Breast epithelium (tissue), 4 donors: ENCODE measurements at regions not wholly inside any gene's neighbourhood (a gene's known extent, or its start where the extent isn't known, plus 50 kb on each side); places are given as distances from the start of the nearest gene placed in this dataset.
"Not testable (repeated sequence)": the region's sequence is repeated elsewhere in the genome, so short reads cannot be mapped to it uniquely, and the experiment has no call there.

Experiments used
- DNase-seq, 2 donors: peaks; one replicate each; pipeline ENCODE4 v3.0.0-alpha.2; 2019; ENCODE audit warnings: low spot score in 2 of 2
- H3K27ac ChIP-seq, 2 donors: fragments of 200-600 bp; sonication (generic) in 1 of 2; one replicate each; pipeline ENCODE4 v1.5.1; 2016 to 2019; ENCODE audit warnings: mild to moderate bottlenecking in 1 of 2
- H3K27me3 ChIP-seq, 2 donors: fragments of 200-600 bp; sonication (generic) in 1 of 2; one replicate each; pipeline versions ENCODE4 v1.5.1 to v1.6.0; 2017 to 2019; ENCODE audit warnings: control low read depth in 1 of 2, mild to moderate bottlenecking in 1 of 2
- H3K36me3 ChIP-seq: fragments of 200-600 bp; one replicate; pipeline ENCODE4 v1.5.1; 2019
- H3K4me1 ChIP-seq, 2 donors: fragments of 200-600 bp; sonication (generic); one replicate each; pipeline ENCODE4 v1.5.1; 2016 to 2019; ENCODE audit warnings: control low read depth in 1 of 2
- H3K4me3 ChIP-seq, 3 donors: fragments of 200-600 bp; sonication (generic); 1 replicate in 2 of 3; 2 replicates in 1 of 3; pipeline ENCODE4 v1.5.1; 2016 to 2019; ENCODE audit warnings: mild to moderate bottlenecking in 3 of 3, moderate library complexity in 2 of 3
- H3K9me3 ChIP-seq, 2 donors: fragments of 200-600 bp; sonication (generic) in 1 of 2; one replicate each; pipeline ENCODE4 v1.5.1; 2016 to 2019; ENCODE audit warnings: control low read depth in 1 of 2
- POLR2A ChIP-seq: fragments of 450-650 bp; IDR thresholded peaks from one replicate; pipeline ENCODE4 v1.6.1; 2016; ENCODE audit warnings: antibody characterized with exemption, mild to moderate bottlenecking, moderate library complexity
- POLR2AphosphoS5 ChIP-seq, 3 donors: sonication (generic); formaldehyde crosslinking; IDR thresholded peaks; one replicate each; pipeline ENCODE4 v1.6.1; 2017; ENCODE audit warnings: antibody characterized with exemption in 3 of 3
- intact Hi-C: fragments of 100-400 bp; cut with DNase I; formaldehyde crosslinking; loops from one replicate; pipeline ENCODE4 v1.15.1; 2023; ENCODE audit warnings: low total_unique reads
- TF ChIP-seq, protein P1 (sequence below), 3 donors: fragments of 450-650 bp; IDR thresholded peaks; one replicate each; pipeline ENCODE4 v1.5.1; 2016 to 2017; ENCODE audit warnings: antibody characterized with exemption in 3 of 3, mild to moderate bottlenecking in 3 of 3, moderate library complexity in 3 of 3

- DNase-seq, result no peak
- Histone ChIP-seq H3K27ac (no peak overlapping the region), H3K4me3 (no peak overlapping the region), H3K27me3 (no peaks in the 10 kb centered on the region), H3K4me1 (no peaks in the 10 kb centered on the region), H3K36me3 (no peaks in the 10 kb centered on the region), H3K9me3 (no peaks in the 10 kb centered on the region)
- TF ChIP-seq POLR2A, result no peak
- intact Hi-C loops, result loop anchor here (2.0 kb wide), 1 partner anchor 61 kb away; no protein-coding TSS in a partner anchor
These were observed 2668.2 kb upstream of the PCDH20 start for GRCh38 chr13:64083811-64084210.

DNA sequence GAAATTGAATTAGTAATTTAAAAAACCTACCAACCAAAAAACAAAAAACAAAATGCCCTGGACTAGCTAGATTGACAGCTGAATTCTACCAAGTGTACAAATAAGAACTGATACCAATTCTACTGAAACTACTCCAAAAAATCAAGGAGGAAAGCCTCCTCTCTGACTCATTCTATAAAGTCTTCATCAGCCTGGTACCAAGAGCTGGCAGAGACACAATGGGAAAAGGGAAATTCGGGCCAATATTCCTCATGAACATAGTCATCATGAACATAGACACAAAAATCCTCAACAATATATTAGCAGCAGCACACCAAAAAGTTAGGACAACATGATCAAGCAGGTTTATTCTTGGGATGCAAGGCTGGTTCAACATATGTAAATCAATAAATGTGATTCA, 2667.7 kb upstream of the PCDH20 start:
- no peaks in the 10 kb centered on the region for H3K4me1 ChIP-seq
- no peaks in the 10 kb centered on the region for H3K36me3 ChIP-seq
- intact Hi-C loops, result loop anchor here (2.0 kb wide), 1 partner anchor 61 kb away; no protein-coding TSS in a partner anchor
- DNase-seq, result no peak
- H3K27ac ChIP-seq, result no peak overlapping the region
- H3K27me3 ChIP-seq, result no peaks in the 10 kb centered on the region
- TF ChIP-seq, protein P1, sequence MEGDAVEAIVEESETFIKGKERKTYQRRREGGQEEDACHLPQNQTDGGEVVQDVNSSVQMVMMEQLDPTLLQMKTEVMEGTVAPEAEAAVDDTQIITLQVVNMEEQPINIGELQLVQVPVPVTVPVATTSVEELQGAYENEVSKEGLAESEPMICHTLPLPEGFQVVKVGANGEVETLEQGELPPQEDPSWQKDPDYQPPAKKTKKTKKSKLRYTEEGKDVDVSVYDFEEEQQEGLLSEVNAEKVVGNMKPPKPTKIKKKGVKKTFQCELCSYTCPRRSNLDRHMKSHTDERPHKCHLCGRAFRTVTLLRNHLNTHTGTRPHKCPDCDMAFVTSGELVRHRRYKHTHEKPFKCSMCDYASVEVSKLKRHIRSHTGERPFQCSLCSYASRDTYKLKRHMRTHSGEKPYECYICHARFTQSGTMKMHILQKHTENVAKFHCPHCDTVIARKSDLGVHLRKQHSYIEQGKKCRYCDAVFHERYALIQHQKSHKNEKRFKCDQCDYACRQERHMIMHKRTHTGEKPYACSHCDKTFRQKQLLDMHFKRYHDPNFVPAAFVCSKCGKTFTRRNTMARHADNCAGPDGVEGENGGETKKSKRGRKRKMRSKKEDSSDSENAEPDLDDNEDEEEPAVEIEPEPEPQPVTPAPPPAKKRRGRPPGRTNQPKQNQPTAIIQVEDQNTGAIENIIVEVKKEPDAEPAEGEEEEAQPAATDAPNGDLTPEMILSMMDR (IDR thresholded peaks at IDR 0.05), result no peak
- no peak for TF ChIP-seq POLR2AphosphoS5 (IDR thresholded peaks at IDR 0.05)
- TF ChIP-seq POLR2A, result no peak
- H3K9me3 ChIP-seq, result no peaks in the 10 kb centered on the region
- no peak overlapping the region for H3K4me3 ChIP-seq

- H3K9me3 ChIP-seq, result no peaks in the 10 kb centered on the region
- no peak for DNase-seq
- no peaks in the 10 kb centered on the region for H3K27me3 ChIP-seq
- no peak for TF ChIP-seq POLR2A
- TF ChIP-seq, protein P1 (IDR thresholded peaks at IDR 0.05), result no peak
- no peak for TF ChIP-seq POLR2AphosphoS5 (IDR thresholded peaks at IDR 0.05)
- H3K27ac ChIP-seq, result no peak overlapping the region
- no peaks in the 10 kb centered on the region for H3K36me3 ChIP-seq
- intact Hi-C loops, result no loop called here
- H3K4me3 ChIP-seq, result no peak overlapping the region
- H3K4me1 ChIP-seq, result no peaks in the 10 kb centered on the region
These were observed 2662.9 kb upstream of the PCDH20 start for GRCh38 chr13:64078480-64078936.

DNA sequence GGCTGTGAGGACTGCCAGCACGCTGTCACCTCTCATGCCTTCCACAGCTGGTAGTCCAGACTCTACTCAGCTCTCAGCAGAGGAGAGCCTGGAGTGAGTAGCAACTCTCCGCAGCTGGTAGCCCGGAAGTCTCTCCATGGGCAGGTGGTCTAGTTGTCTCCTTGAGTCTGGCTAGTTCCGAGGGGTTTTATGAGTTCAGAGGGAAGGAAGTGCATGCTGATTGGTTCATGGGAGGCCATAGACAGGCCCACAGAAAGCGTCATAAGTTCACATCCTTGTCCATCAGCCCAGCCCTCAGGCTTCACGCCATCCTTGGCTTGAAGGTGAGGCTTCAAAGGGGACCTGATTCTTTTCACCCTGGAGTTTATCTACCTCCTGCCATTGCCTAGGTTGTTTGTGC, 2662.4 kb upstream of the PCDH20 start:
- H3K9me3 ChIP-seq, result no peaks in the 10 kb centered on the region
- no peak overlapping the region for H3K4me3 ChIP-seq
- H3K36me3 ChIP-seq, result no peaks in the 10 kb centered on the region
- intact Hi-C loops, result no loop called here
- no peak for DNase-seq
- no peak overlapping the region for H3K27ac ChIP-seq
- H3K27me3 ChIP-seq, result no peaks in the 10 kb centered on the region
- no peak for TF ChIP-seq POLR2A
- TF ChIP-seq, protein P1 (IDR thresholded peaks at IDR 0.05), result no peak
- no peak for TF ChIP-seq POLR2AphosphoS5 (IDR thresholded peaks at IDR 0.05)
- no peaks in the 10 kb centered on the region for H3K4me1 ChIP-seq

DNA sequence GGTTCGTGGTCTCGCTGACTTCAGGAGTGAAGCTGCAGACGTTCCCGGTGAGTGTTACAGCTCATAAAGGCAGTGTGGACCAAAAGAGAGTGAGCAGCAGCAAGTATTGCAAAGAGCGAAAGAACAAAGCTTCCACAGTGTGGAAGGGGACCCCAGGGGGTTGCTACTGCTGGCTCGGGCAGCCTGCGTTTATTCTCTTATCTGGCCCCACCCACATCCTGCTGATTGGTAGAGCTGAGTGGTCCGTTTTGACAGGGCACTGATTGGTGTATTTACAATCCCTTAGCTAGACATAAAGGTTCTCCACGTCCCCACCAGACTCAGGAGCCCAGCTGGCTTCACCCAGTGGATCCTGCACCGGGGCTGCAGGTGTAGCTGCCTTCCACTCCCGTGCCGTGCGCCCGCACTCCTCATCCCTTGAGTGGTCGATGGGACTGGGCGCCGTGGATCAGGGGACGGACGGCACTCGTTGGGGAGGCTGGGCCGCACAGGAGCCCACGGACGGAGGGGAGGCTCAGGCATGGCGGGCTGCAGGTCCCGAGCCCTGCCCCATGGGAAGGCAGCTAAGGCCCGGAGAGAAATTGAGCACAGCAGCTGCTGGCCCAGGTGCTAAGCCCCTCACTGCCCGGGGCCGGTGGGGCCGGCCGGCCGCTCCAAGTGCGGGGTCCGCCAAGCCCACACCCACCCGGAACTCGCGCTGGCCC, 2661.6 kb upstream of the PCDH20 start:
- intact Hi-C loops, H3K4me3 ChIP-seq, H3K27me3 ChIP-seq, DNase-seq, H3K27ac ChIP-seq, H3K36me3 ChIP-seq, H3K9me3 ChIP-seq, H3K4me1 ChIP-seq: not testable (repeated sequence)

GRCh38 chr13:64075543-64076271, 2660.1 kb upstream of the PCDH20 start:
- H3K27me3 ChIP-seq, result no peaks in the 10 kb centered on the region
- no peak overlapping the region for H3K27ac ChIP-seq
- no peak for DNase-seq
- intact Hi-C loops, result loop anchor here (1.0 kb wide), 1 partner anchor 15 kb away; no protein-coding TSS in a partner anchor
- H3K4me3 ChIP-seq, result no peak overlapping the region
- H3K36me3 ChIP-seq, result no peaks in the 10 kb centered on the region
- H3K9me3 ChIP-seq, result no peaks in the 10 kb centered on the region
- TF ChIP-seq POLR2AphosphoS5 (IDR thresholded peaks at IDR 0.05), result no peak
- TF ChIP-seq POLR2A, result no peak
- TF ChIP-seq, protein P1 (IDR thresholded peaks at IDR 0.05), result no peak
- no peaks in the 10 kb centered on the region for H3K4me1 ChIP-seq
